ENCODE measurements at regions not wholly inside any gene's neighbourhood (a gene's known extent, or its start where the extent isn't known, plus 50 kb on each side); places are given as distances from the start of the nearest gene placed in this dataset.

DNA sequence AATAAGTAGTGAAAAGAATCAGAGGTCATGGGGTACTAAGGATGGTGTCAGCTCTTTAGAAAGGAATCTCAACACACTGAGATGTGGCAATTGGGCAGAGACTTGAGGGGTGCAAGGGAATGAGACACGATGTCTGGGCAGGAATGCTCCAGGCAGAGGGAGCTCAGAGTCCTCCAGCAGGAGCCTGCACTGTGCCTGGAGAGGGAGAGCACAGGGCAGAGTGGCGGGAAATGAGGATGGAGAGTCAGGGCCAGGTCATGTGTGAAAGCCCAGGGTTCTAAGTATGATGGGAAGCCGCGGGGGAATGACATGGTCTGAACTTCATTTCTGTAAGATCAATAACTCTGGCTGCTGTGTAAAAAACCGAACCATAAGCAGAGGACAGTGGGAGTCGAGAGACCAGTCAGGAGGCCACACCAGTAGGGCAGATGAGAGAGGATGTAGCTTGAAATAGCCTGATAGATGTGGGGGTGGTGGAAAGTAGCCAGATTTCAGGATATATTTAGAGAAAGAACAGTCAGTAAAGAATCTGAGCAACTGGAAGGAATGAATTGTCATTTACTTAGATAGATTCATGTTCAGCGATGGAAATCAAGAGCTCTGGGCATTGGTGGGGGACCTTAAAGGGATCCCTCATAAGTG is 133.4 kb upstream of the DTNBP1 start:
- Histone ChIP-seq H3F3A (ENCODE audit: insufficient read depth) (0 out of 2 replicates have a peak, but pooled peaks cover 5% of the 10 kb centered on the region), H2AFZ (no peak overlapping the region), H3K79me2 (ENCODE audit: insufficient read depth) (no peaks in the 10 kb centered on the region), H3K4me1 (ENCODE audit: insufficient read depth) (peaks cover 10% of the 10 kb centered on the region), H3K27me3 (replicated peaks; ENCODE audit: insufficient read depth) (no peaks in the 10 kb centered on the region; the same call in 1 of the 2 replicates), H3K4me2 (ENCODE audit: unreplicated experiment) (no peak overlapping the region), H3K9me3 (ENCODE audit: low read depth) (no peaks in the 10 kb centered on the region), H4K20me1 (ENCODE audit: insufficient read depth) (no peaks in the 10 kb centered on the region), H3K36me3 (ENCODE audit: low read depth) (no peaks in the 10 kb centered on the region), H3K4me3 (no peak overlapping the region), H3K27ac (no peak overlapping the region), H3K9ac (no peak overlapping the region), H3K9me2 (ENCODE audit: insufficient read depth) (no peaks in the 10 kb centered on the region)
- TF ChIP-seq EZH2 (IDR thresholded peaks at IDR 0.05; ENCODE audit: insufficient read depth, poor library complexity, severe bottlenecking): no peak
- no peak for TF ChIP-seq EZH2phosphoT487 (IDR thresholded peaks at IDR 0.05; ENCODE audit: insufficient read depth, low read depth)
- 75 to 84% methylated on average over 7 of the region's 7 CpGs for WGBS, 2 experiments (ENCODE audit: low coverage in 1 of 2, low lambda C conversion rate in 2 of 2, missing lambda C conversion rate in 2 of 2)
- DNase-seq: peak; percentile 13
- in situ Hi-C loops (cut with MboI): no loop called here

DNA sequence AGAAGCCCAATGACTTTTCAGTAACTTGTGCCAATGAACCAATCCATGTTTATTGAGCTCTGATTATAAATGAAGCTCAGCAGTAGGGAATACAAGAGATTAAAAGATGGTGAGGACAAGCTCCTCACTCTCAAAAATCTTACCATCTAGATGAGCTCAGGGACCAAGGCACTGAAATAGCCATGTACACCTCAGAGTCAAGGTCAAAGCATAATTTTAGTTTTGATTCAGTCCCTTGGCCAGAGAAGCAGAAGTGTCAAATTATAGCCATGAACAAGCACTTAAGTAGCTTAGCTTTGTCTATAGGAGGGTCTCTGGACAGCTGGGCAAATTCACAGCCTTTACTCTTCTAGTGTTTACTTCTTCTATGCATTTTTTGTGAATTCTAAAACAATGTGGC is 131.0 kb upstream of the DTNBP1 start:
- H3K79me2 ChIP-seq (ENCODE audit: insufficient read depth): no peaks in the 10 kb centered on the region
- no peaks in the 10 kb centered on the region; the same call in 1 of the 2 replicates for H3K27me3 ChIP-seq (replicated peaks; ENCODE audit: insufficient read depth)
- no peak for TF ChIP-seq EZH2phosphoT487 (IDR thresholded peaks at IDR 0.05; ENCODE audit: insufficient read depth, low read depth)
- no peak for TF ChIP-seq EZH2 (IDR thresholded peaks at IDR 0.05; ENCODE audit: insufficient read depth, poor library complexity, severe bottlenecking)
- H3K36me3 ChIP-seq (ENCODE audit: low read depth): no peaks in the 10 kb centered on the region
- no peak overlapping the region for H3K4me3 ChIP-seq
- H2AFZ ChIP-seq: no peak overlapping the region
- H3F3A ChIP-seq (ENCODE audit: insufficient read depth): 0 out of 2 replicates have a peak, but pooled peaks cover 5% of the 10 kb centered on the region
- peaks cover 13% of the 10 kb centered on the region for H3K4me1 ChIP-seq (ENCODE audit: insufficient read depth)
- in situ Hi-C loops (cut with MboI): no loop called here
- H3K9ac ChIP-seq: no peak overlapping the region
- H3K4me2 ChIP-seq (ENCODE audit: unreplicated experiment): no peak overlapping the region
- no peaks in the 10 kb centered on the region for H3K9me2 ChIP-seq (ENCODE audit: insufficient read depth)
- H4K20me1 ChIP-seq (ENCODE audit: insufficient read depth): no peaks in the 10 kb centered on the region
- H3K27ac ChIP-seq: no peak overlapping the region
- no peaks in the 10 kb centered on the region for H3K9me3 ChIP-seq (ENCODE audit: low read depth)
- no peak for DNase-seq

DNA sequence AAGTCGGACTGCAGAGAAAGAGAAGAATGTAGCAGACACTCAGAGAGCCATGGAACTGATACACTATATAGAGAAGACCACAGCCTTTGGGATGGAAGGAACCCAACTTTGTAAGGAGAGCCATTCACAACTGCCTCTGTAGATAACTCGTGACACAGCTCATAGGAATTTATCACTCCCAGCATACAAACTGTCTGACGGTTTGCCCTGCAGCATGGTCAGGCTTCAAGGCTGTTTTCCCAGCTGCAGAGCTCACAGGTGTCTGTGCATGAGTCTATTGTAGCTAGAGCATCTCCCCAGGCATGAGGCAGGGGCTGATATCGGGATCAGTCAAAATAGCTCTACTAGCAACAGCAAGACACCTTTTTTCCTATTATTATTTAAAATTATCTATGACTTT is 130.5 kb upstream of the DTNBP1 start:
- TF ChIP-seq EZH2phosphoT487 (IDR thresholded peaks at IDR 0.05; ENCODE audit: insufficient read depth, low read depth) (no peak), EZH2 (IDR thresholded peaks at IDR 0.05; ENCODE audit: insufficient read depth, poor library complexity, severe bottlenecking) (no peak)

DNA sequence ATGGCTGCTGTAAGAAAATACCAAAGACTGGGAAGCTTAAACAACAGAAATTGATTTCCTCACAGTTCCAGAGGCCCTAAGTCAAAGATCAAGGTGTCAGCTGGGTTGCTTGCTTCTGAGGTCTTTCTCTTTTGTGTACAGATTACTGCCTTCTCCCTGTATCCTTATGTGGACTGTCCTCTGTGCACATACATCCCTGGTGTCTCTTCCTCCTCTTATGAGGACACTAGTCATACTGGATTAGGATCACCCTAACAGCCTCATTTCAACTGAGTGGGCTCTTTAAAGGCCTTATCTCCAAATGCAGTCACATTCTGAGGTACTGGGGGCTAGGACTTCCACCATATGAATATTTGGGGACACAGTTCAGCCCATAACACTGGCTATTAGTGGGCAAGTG is 130.0 kb upstream of the DTNBP1 start:
- Histone ChIP-seq H4K20me1 (ENCODE audit: insufficient read depth) (no peaks in the 10 kb centered on the region), H3K27me3 (replicated peaks; ENCODE audit: insufficient read depth) (no peaks in the 10 kb centered on the region; the same call in 1 of the 2 replicates), H3K4me2 (ENCODE audit: unreplicated experiment) (no peak overlapping the region), H3K4me3 (no peak overlapping the region), H3K9me2 (ENCODE audit: insufficient read depth) (no peaks in the 10 kb centered on the region), H2AFZ (no peak overlapping the region), H3K27ac (no peak overlapping the region), H3K9me3 (ENCODE audit: low read depth) (no peaks in the 10 kb centered on the region), H3K36me3 (ENCODE audit: low read depth) (no peaks in the 10 kb centered on the region), H3K9ac (no peak overlapping the region), H3K79me2 (ENCODE audit: insufficient read depth) (no peaks in the 10 kb centered on the region), H3F3A (ENCODE audit: insufficient read depth) (0 out of 2 replicates have a peak, but pooled peaks cover 5% of the 10 kb centered on the region), H3K4me1 (ENCODE audit: insufficient read depth) (peaks cover 13% of the 10 kb centered on the region)
- no peak for DNase-seq
- no peak for TF ChIP-seq EZH2phosphoT487 (IDR thresholded peaks at IDR 0.05; ENCODE audit: insufficient read depth, low read depth)
- TF ChIP-seq EZH2 (IDR thresholded peaks at IDR 0.05; ENCODE audit: insufficient read depth, poor library complexity, severe bottlenecking): no peak
- in situ Hi-C loops (cut with MboI): no loop called here

More for the DNA sequence above, 130.5 kb upstream of the DTNBP1 start:
- H2AFZ ChIP-seq: no peak overlapping the region
- H3K79me2 ChIP-seq (ENCODE audit: insufficient read depth): no peaks in the 10 kb centered on the region
- H3K4me2 ChIP-seq (ENCODE audit: unreplicated experiment): no peak overlapping the region
- H3K36me3 ChIP-seq (ENCODE audit: low read depth): no peaks in the 10 kb centered on the region
- 0 out of 2 replicates have a peak, but pooled peaks cover 5% of the 10 kb centered on the region for H3F3A ChIP-seq (ENCODE audit: insufficient read depth)
- no peaks in the 10 kb centered on the region for H3K9me3 ChIP-seq (ENCODE audit: low read depth)
- WGBS, 2 experiments (ENCODE audit: low coverage in 1 of 2, low lambda C conversion rate in 2 of 2, missing lambda C conversion rate in 2 of 2): 46 to 54% methylated on average over 4 of the region's 4 CpGs
- no peak overlapping the region for H3K4me3 ChIP-seq
- in situ Hi-C loops (cut with MboI): no loop called here
- peaks cover 13% of the 10 kb centered on the region for H3K4me1 ChIP-seq (ENCODE audit: insufficient read depth)
- no peaks in the 10 kb centered on the region for H3K9me2 ChIP-seq (ENCODE audit: insufficient read depth)
- H3K27ac ChIP-seq: no peak overlapping the region
- H3K27me3 ChIP-seq (replicated peaks; ENCODE audit: insufficient read depth): no peaks in the 10 kb centered on the region; the same call in 1 of the 2 replicates
- peak; percentile 76 for DNase-seq
- no peak overlapping the region for H3K9ac ChIP-seq
- H4K20me1 ChIP-seq (ENCODE audit: insufficient read depth): no peaks in the 10 kb centered on the region

All from GM23248 (cell line).